SK-N-SH treated with all-trans-retinoic acid at 6 μM for 48 hours (cell line): ENCODE measurements at regions not wholly inside any gene's neighbourhood (a gene's known extent, or its start where the extent isn't known, plus 50 kb on each side); places are given as distances from the start of the nearest gene placed in this dataset.

Experiments used
- ATAC-seq: fragments of 200-7000 bp; cut with Tn5 transposase; 3 replicates; pipeline ENCODE4 v1.9.1; 2020; ENCODE audit warnings: mild to moderate bottlenecking, moderate library complexity
- ARNTL ChIP-seq: fragments of 450-650 bp; formaldehyde crosslinking; IDR thresholded peaks from 2 replicates; pipeline ENCODE4 v1.5.0; 2020; ENCODE audit warnings: low read depth, mild to moderate bottlenecking, moderate library complexity, borderline replicate concordance
- ESRRG ChIP-seq: fragments of 250-450 bp; sonication (Bioruptor Pico); IDR thresholded peaks from 2 replicates; pipeline ENCODE4 v1.6.1; 2021; ENCODE audit warnings: mild to moderate bottlenecking
- GLIS3 ChIP-seq: fragments of 250-450 bp; sonication (Bioruptor Pico); IDR thresholded peaks from 2 replicates; pipeline ENCODE4 v1.5.0; 2020; ENCODE audit warnings: mild to moderate bottlenecking, moderate library complexity
- ISL1 ChIP-seq: fragments of 250-450 bp; sonication (Bioruptor Pico); IDR thresholded peaks from 2 replicates; pipeline ENCODE4 v2.1.2; 2022; ENCODE audit warnings: mild to moderate bottlenecking, moderate library complexity
- OSR1 ChIP-seq: fragments of 250-450 bp; sonication (Bioruptor Pico); IDR thresholded peaks from 2 replicates; pipeline ENCODE4 v1.8.0; 2022; ENCODE audit warnings: moderate library complexity, mild to moderate bottlenecking, inconsistent platforms
- PPARA ChIP-seq: fragments of 250-450 bp; sonication (Bioruptor Pico); IDR thresholded peaks from 2 replicates; pipeline ENCODE4 v1.5.0; 2020; ENCODE audit warnings: mild to moderate bottlenecking, borderline replicate concordance
- RARB ChIP-seq: fragments of 250-450 bp; sonication (Bioruptor Pico); IDR thresholded peaks from 2 replicates; pipeline ENCODE4 v1.8.0; 2021; ENCODE audit warnings: mild to moderate bottlenecking, moderate library complexity
- SNAI2 ChIP-seq: fragments of 250-450 bp; sonication (Bioruptor Pico); IDR thresholded peaks from 2 replicates; pipeline ENCODE4 v1.5.0; 2020; ENCODE audit warnings: mild to moderate bottlenecking, moderate library complexity
- TCF4 ChIP-seq: fragments of 250-450 bp; sonication (Bioruptor Pico); IDR thresholded peaks from 2 replicates; pipeline ENCODE4 v1.8.0; 2021; ENCODE audit warnings: mild to moderate bottlenecking, moderate library complexity, borderline replicate concordance
- TOX ChIP-seq: fragments of 250-450 bp; sonication (Bioruptor Pico); IDR thresholded peaks from 2 replicates; pipeline ENCODE4 v1.8.0; 2021; ENCODE audit warnings: mild to moderate bottlenecking, moderate library complexity, borderline replicate concordance
- ZC3H10 ChIP-seq: fragments of 250-450 bp; sonication (Bioruptor Pico); IDR thresholded peaks from 2 replicates; pipeline ENCODE4 v1.5.1; 2021; ENCODE audit warnings: mild to moderate bottlenecking, moderate library complexity
- ZFP30 ChIP-seq: fragments of 450-650 bp; formaldehyde crosslinking; IDR thresholded peaks from 2 replicates; pipeline ENCODE4 v1.5.0; 2022; ENCODE audit warnings: mild to moderate bottlenecking, moderate library complexity
- ZNF565 ChIP-seq: fragments of 450-650 bp; formaldehyde crosslinking; conservative IDR thresholded peaks from 2 replicates; pipeline ENCODE4 v1.5.0; 2020; ENCODE audit warnings: low read depth, mild to moderate bottlenecking, moderate library complexity
- ZNF70 ChIP-seq: fragments of 450-650 bp; formaldehyde crosslinking; IDR thresholded peaks from 2 replicates; pipeline ENCODE4 v1.5.0; 2020; ENCODE audit warnings: mild to moderate bottlenecking, moderate library complexity
- ZNF8 ChIP-seq: fragments of 450-650 bp; formaldehyde crosslinking; IDR thresholded peaks from 2 replicates; pipeline ENCODE4 v1.5.0; 2020; ENCODE audit warnings: mild to moderate bottlenecking, moderate library complexity
- TF ChIP-seq, protein P1 (sequence below): fragments of 250-450 bp; sonication (Bioruptor Pico); IDR thresholded peaks from 2 replicates; pipeline ENCODE4 v1.5.1; 2020; ENCODE audit warnings: low read depth, mild to moderate bottlenecking, moderate library complexity
- TF ChIP-seq, protein P2 (sequence below): fragments of 250-450 bp; sonication (Bioruptor Pico); IDR thresholded peaks from 2 replicates; pipeline ENCODE4 v1.8.0; 2020; ENCODE audit warnings: mild to moderate bottlenecking, moderate library complexity, borderline replicate concordance
- TF ChIP-seq, protein P3 (sequence below): fragments of 250-450 bp; sonication (Bioruptor Pico); IDR thresholded peaks from 2 replicates; pipeline ENCODE4 v1.8.0; 2021; ENCODE audit warnings: low read depth, mild to moderate bottlenecking, moderate library complexity, borderline replicate concordance

DNA sequence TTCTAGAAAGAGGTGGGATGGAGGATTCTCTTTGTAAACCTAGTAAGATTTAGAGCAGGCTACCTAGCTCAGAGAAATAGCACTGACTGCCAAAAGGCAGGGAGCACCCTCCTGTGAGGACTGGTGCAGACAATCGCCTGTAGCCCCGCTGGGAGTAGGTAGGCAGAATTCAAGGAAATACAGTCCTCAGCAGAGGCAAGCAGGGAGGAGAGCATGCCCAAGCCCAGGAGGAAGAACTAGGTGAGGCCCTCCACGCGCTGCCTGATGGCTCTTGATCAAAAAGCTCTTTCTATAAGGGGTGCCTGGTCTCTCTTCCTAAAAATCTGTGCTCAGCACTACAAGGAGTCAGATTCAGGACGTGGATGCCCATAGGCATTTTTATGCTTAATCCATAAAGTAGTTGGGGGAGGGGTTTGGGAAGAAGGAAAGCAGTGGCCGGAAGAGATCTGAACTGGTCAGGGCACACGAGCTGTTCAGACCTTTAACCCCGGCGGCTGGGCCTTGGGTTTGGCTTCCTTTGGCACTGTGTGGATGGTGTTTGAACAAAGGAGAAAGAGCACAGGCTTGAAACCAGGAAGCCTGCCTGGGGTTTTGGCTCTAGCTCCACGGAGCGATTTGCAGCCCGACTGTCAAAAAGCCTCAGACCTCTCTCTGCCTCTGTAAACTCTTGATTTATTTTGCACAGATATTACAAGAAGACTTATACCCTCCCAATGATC, 320.6 kb downstream of the FOXO1 start:
- TF ChIP-seq, protein P1, sequence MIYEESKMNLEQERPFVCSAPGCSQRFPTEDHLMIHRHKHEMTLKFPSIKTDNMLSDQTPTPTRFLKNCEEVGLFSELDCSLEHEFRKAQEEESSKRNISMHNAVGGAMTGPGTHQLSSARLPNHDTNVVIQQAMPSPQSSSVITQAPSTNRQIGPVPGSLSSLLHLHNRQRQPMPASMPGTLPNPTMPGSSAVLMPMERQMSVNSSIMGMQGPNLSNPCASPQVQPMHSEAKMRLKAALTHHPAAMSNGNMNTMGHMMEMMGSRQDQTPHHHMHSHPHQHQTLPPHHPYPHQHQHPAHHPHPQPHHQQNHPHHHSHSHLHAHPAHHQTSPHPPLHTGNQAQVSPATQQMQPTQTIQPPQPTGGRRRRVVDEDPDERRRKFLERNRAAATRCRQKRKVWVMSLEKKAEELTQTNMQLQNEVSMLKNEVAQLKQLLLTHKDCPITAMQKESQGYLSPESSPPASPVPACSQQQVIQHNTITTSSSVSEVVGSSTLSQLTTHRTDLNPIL (CRISPR knock-in tag) = no peak
- TF ChIP-seq TCF4 (CRISPR knock-in tag) (no peak), GLIS3 (CRISPR knock-in tag) (no peak), TOX (CRISPR knock-in tag) (no peak), ZFP30 (CRISPR knock-in tag) (no peak), ISL1 (CRISPR knock-in tag) (no peak), ZNF565 (CRISPR knock-in tag) (no peak)
- TF ChIP-seq, protein P2, sequence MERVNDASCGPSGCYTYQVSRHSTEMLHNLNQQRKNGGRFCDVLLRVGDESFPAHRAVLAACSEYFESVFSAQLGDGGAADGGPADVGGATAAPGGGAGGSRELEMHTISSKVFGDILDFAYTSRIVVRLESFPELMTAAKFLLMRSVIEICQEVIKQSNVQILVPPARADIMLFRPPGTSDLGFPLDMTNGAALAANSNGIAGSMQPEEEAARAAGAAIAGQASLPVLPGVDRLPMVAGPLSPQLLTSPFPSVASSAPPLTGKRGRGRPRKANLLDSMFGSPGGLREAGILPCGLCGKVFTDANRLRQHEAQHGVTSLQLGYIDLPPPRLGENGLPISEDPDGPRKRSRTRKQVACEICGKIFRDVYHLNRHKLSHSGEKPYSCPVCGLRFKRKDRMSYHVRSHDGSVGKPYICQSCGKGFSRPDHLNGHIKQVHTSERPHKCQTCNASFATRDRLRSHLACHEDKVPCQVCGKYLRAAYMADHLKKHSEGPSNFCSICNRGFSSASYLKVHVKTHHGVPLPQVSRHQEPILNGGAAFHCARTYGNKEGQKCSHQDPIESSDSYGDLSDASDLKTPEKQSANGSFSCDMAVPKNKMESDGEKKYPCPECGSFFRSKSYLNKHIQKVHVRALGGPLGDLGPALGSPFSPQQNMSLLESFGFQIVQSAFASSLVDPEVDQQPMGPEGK (CRISPR knock-in tag) = no peak
- TF ChIP-seq, protein P3, sequence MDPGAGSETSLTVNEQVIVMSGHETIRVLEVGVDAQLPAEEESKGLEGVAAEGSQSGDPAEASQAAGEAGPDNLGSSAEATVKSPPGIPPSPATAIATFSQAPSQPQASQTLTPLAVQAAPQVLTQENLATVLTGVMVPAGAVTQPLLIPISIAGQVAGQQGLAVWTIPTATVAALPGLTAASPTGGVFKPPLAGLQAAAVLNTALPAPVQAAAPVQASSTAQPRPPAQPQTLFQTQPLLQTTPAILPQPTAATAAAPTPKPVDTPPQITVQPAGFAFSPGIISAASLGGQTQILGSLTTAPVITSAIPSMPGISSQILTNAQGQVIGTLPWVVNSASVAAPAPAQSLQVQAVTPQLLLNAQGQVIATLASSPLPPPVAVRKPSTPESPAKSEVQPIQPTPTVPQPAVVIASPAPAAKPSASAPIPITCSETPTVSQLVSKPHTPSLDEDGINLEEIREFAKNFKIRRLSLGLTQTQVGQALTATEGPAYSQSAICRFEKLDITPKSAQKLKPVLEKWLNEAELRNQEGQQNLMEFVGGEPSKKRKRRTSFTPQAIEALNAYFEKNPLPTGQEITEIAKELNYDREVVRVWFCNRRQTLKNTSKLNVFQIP (CRISPR knock-in tag) = no peak
- ATAC-seq = no peak

DNA sequence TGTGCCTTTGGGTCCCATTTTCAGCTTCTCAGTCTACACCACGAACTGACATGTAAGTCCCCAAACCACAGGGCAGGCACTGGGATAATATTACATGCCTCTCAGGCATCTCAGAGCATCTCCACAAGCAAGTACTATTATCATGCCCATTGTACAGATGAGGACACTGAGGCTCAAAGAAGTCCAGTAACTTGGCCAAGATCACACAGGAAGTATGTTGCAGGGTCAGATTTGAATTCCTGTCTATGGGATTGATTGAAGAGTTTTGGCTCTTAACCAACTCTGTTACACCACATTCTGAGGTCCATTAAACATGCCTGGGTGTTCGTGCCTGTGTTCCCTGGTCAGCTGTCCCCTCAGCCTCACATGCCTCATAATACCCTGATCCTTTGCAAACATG, 319.8 kb downstream of the FOXO1 start:
- TF ChIP-seq, protein P1 (CRISPR knock-in tag) = no peak
- TF ChIP-seq TCF4 (CRISPR knock-in tag) (no peak), ZNF565 (CRISPR knock-in tag) (no peak), ARNTL (CRISPR knock-in tag) (no peak), SNAI2 (CRISPR knock-in tag) (no peak), TOX (CRISPR knock-in tag) (no peak)
- ATAC-seq = no peak

DNA sequence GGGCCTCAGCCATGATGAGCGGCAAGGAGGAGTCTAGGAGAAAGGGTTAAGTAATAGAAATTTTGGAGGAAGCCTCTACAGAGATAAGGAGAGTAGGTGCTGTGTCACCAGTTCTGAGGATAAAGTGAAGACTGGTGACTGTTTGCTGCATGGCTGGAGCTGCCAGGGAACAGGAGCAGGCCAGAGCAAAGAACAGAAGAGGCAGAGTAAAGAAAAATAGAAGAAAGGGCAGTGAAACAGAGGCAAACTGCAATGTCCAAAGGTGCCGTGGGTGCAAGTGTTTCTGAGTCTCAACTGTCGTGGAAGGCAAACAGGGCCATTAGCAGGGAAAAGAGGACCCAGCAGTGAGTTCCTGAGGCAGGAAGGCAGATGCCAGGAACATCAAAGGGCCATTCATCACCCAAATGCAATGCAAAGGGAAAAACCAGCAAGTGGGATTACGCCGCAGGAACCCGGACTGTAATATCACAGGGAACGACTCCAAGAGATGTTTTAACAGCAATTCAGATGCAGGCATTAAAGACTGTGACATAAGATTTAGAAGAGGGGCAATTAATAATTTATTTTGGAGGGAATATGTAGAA, 318.3 kb downstream of the FOXO1 start:
- TF ChIP-seq ZC3H10 (CRISPR knock-in tag) (no peak), ESRRG (no peak)

DNA sequence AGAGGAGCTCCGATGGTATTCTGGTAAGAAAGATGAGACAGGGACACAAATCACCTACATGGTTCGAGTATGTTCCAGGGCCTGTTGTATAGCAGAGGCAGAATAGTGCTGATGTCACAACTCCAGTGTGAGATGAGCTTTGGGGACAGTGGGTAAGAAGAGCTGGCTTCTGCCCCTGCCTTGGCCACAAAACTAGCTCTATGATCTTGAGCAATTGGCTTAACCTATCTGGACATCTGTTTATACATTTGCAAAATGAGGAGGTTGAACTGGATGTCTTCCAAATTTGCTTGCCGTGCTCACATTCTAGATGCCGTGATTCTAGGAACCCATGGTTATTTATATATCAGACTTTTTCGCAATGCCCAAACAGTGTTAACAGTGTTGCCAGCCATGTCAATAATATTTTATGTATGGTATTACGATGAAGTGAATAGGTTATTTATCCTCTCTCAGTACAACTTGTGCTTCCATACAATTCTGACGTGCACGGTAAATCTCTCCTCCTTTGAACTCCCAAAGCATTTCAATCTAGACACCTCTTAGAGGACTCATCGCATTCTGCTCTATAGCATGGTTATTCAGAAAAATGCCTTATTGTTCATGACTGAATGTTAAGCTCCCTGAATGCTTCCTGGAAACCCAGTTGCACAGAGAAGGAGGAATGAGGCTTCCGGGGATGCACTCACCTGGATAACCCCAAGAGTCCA, 316.0 kb downstream of the FOXO1 start:
- no peak for ATAC-seq
- TF ChIP-seq, protein P1 (CRISPR knock-in tag) = no peak
- TF ChIP-seq ZC3H10 (CRISPR knock-in tag) = no peak
- no peak for TF ChIP-seq TOX (CRISPR knock-in tag)
- TF ChIP-seq ISL1 (CRISPR knock-in tag) = no peak
- TF ChIP-seq ESRRG = no peak
- TF ChIP-seq ZNF70 (CRISPR knock-in tag) = no peak
- TF ChIP-seq OSR1 (CRISPR knock-in tag) = no peak
- no peak for TF ChIP-seq ARNTL (CRISPR knock-in tag)
- TF ChIP-seq, protein P3 (CRISPR knock-in tag) = no peak
- no peak for TF ChIP-seq ZNF8 (CRISPR knock-in tag)
- no peak for TF ChIP-seq RARB
- TF ChIP-seq, protein P2 (CRISPR knock-in tag) = no peak
- TF ChIP-seq PPARA (CRISPR knock-in tag) = no peak
- no peak for TF ChIP-seq GLIS3 (CRISPR knock-in tag)
- TF ChIP-seq TCF4 (CRISPR knock-in tag) = no peak
- TF ChIP-seq, all 23 proteins: peak for 0

More for the DNA sequence above, 318.3 kb downstream of the FOXO1 start:
- ATAC-seq = no peak
